SKM-1 (cell line): ENCODE measurements at regions not wholly inside any gene's neighbourhood (a gene's known extent, or its start where the extent isn't known, plus 50 kb on each side); places are given as distances from the start of the nearest gene placed in this dataset.

Source experiments
- DNase-seq: peaks from one replicate; lab custom pipeline; 2025; ENCODE audit not compliant: unreplicated experiment; lab: John Stamatoyannopoulos, UW

DNA sequence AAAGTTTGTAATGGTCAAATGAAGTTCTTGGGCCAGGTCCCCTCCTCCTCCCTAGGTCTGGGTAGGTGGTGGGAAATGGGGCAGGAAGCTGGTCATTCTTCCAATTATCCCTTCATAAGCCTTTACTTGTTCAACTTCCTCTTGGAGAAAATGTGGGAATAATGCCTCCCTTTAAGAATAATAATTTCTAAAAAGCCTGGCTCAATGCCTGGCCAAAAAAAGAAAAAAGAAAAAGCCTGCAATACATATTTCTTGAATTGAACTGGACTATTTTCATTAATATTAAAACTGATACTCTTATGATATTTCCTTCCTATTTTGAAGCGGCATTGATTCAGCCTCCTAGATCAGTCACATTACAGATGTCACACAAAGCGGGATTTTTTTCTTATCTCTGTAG lies 600.9 kb downstream of the CCDC171 start:
- DNase-seq, result no peak

DNA sequence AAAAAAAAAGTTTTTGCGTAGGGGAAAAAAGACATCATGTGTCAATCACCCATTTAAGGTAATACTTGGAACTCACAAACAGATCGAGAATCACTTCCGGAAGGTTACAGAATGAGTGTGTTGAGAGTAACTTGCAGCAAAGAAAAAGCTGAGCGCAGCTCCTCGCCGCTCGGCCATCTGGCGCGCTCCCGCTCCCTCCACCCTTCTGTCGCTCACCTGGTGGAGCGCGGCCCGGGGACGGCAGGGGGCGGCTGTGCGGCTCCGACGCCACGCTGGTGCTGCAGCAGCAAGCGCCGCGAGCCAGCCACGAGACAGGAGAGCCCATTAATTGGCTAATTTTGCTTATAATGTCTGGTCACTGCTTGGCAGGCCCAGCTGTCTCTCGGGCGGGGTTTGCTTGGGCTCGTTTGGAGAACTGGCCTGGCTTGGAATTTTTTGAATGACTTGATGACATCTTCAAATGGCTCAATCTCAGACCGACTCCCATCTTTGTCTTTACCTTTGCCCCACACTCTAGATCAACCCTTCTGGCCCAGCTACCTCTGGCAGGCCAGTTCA lies 601.8 kb downstream of the CCDC171 start:
- DNase-seq, result no peak

DNA sequence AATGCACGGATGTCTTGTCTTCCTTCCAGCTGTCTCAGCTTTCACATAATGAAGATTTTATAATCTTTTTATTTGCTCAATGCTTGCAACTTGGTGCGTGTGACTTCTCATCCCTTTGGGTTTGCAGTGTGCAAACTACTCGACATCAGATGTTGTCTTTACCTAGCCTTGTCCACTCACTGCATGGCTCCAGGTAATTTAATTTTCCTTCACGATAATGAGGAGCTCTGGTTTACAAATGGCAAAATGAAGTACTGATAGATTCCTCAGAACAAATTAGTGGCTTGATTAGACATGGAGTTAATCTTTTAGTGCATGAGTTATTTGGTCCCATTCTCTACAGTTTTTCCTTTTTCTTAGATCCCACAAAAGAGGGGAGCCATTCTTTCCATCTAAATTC lies 603.0 kb downstream of the CCDC171 start:
- DNase-seq, result no peak

DNA sequence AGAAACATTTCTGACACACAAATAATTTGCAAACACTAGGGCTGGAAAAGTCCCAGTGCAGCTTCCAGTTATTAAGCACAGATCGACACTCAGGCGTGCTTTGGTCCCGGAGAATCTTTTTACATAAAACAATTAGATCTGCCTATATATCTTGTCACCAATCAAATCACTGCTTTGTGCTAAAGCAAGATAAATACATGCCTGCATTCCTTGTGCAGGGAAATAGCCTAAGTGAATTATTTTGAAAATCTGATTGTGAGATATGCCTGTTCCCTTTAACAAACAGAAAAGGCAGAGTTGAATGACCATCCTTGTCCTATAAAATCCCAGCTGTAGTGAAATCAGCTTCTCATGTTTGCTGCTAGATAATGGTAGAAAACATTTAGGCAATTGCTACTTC lies 604.4 kb downstream of the CCDC171 start:
- no peak for DNase-seq

DNA sequence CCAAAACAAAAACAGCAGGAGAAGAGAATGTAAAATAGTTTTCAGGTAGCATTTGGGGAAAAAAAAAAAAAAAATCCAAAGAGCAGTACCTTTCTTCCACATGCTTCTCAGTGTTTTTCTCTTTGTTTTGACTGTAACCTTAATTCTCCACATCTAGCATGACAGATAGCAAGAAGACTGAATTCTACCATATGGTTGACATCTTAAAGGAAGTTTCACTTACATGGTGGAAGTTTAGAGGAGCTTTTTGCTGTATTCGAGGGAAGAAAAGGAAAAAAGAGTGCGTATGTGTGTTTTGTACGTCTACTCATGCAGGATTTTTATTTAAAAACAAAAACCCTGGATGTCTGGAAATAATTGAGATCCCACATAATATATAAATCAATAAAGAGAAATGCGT lies 604.8 kb downstream of the CCDC171 start:
- no peak for DNase-seq

DNA sequence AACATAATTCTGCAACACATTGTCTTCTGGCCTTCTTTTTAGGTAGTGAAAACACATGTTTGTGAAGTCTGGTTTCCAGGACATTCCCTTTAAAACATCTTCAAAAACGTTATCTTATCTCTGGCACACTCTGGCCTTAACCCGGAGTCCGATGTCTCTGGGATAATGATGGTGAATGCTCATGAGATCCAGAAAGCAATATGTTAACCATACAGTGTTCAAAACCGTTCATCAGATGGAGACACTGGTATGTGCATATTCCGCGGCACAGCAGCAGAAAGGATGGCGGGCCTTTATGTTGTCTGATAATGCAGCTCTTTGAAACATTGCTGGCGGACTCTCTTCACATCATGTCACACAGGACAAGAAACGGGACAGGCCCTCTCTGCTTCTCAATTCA lies 605.2 kb downstream of the CCDC171 start:
- DNase-seq, result no peak

DNA sequence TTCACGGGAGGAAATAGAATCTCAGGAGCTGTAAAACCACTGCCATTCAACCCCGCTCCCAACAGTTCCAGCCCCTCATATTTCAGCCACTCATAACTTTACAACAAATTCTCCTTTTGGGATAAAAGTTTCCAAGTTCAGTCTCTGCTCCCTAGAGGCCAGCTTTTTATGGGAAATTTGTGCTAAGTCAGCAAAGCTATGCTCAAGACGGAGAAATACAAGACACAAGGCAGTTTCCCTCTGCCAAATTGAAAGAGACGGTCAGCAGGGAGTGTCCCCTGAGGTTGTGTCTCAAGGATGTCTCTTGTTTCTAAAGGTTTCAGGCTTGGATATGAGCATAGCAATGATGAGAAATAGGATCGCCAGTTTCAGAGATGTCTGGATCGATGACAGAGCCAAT lies 608.6 kb downstream of the CCDC171 start:
- no peak for DNase-seq

DNA sequence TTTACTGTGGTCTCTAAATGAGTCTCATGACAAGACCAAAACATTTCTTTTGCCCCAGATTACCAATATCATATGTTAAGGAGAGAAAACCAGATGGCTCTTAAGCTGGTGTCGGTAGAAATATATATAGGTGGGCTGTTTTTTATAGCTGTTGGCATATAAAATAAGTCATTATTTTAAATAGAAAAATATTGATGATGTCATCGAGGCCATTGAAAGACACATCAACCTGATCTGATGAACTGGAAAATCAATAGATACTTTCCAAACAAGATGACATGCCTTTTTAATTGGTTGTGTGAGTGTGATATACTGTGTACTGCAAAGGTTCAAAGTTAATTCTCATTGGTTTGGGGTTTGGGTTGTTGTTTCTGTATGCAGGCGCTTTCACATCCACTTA lies 617.3 kb downstream of the CCDC171 start:
- no peak for DNase-seq

DNA sequence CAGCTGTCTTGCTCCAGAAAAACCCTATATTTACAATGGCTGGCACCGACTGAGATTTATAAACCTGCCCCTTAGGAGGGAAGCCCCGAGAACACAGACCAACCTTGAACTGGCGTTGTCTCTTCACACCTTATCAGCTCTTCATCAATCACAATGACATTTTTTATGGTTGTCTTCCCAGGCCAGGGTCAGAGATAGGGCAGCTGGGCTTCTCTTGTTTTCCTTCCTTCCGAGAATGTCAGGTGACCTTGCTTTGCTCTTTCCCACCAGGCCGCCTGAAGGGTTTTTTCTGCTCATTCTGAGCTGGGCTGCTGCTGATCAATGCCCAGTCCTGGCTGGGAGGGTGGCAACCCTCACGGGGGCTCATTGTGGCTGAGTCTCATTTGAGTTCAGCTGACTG lies 619.1 kb downstream of the CCDC171 start:
- DNase-seq, result no peak

DNA sequence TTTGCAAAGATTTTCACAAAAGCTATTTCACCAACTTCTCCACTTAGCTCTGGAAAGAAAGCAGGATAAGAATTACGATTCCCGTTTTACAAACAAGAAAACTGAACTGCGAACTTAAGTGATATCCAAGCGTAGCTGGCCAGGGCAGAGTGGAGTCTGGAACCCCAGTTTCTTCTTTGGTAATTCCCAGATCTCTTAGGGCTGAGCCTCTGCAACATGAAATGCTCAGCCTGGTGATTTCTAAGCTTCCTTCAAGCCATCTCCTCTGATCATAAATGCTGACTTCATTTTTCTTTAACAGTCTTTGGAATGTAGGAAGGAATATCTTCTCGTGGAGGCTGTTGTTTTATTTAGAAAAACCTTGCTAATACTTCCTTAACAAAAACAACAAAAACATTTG lies 620.0 kb downstream of the CCDC171 start:
- no peak for DNase-seq

DNA sequence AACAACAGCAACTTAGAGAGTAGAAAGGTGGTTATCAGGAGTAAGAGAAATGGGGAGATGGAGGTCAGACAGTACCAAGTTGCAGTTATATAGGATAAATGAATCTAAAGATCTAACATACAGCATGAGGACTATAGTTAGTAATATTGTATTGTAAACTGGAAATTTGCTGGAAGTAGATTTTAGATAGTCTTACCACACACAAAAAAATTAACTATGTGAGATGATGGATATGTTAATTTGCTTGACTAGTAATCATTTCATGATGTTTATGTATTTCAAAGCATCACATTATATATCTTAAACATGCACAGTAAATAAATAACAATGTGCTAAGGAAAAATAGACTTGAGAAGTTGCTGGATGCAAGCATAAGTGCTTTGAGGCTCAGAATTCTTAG lies 622.1 kb downstream of the CCDC171 start:
- DNase-seq, result no peak

DNA sequence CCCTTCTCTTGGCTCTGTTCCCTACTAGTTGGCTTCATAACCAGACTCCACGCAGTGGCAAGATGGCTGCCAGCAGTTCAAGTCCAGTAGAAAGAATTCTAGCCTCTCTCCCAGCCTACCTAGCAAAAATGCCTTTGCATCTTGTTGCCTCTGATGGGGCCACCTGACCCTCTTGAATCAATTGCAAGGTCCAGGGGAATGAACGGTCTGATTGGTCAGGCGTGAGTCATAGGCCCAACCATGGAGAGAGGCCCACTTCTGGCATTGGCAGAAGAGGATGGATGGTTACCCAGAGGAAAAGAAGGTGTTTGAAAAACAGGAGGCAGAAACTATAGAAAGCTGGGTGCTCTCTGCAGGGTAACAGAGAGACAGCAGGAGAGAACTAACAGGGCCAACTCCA lies 622.6 kb downstream of the CCDC171 start:
- no peak for DNase-seq

DNA sequence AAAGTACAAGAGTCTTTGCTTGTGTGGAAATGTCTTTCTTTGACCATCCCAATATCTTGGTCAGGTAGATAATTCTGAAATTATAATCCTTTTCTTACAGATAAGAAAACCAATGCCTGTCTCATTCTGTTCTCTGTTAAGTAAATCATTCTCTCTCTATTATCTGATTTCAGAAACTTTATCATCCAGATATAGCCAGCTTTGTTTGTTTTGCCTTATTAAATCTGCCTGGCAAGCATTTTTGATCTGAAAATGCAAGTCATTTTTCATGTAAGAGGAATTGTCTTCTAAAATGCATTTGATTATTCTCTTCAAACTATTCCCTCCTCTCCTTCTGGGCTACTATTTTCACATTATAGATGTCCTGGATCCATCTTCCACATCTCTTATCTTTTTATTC lies 625.5 kb downstream of the CCDC171 start:
- no peak for DNase-seq

DNA sequence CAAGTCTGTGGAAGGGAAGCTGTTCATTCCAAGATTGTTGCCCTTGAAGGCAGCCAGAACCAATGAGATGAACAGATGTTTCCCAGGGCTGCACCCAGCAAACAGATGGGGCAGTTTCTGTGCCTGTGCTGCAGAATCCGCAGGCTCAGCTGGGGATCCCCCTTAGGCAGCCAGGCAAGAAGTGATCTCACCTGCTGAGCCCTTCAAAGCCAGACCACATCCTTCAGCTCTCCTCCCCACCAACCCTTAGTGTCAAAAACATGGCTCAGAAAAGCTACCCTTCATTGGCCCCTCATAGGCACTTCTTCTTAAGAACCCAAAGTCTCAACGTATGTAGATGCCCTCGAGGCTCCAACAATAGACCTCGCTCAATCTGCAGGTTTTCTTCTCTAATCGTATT lies 626.7 kb downstream of the CCDC171 start:
- no peak for DNase-seq

DNA sequence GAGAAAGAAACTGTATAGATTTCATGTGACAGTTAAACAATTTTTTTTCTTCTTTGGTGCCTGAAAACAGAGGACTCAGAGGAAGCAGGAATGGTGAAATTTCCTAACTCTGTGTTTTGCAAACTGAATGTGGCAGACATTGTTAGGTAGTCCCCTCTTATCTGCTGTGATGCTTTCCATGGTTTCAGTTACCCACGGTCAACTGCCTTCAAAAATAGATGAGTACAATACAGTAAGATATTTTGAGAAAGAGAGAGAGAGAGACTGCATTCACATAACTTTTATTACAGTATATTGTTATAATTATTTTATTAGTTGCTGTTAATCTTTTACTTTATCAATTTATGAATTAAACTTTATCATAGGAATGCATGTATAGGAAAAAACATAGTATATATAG lies 627.2 kb downstream of the CCDC171 start:
- DNase-seq, result no peak

DNA sequence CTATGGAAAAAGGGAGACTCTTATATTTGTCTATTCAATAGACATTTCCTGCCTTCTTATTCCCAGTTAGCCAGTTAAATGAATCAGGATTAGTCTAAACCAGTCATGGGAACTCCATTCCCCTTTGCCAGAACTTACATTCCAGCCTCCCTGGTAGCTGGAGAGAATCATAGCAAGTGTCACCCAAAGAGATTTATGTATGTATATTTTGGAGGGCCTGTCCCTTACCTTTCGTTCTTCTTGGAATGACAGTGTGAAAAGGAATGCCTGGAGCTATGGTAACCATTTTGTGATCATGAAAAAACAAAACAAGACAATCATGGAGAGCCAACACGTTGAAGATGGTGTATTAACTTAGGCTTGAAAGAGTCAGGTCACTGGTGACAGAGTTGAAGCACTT lies 627.7 kb downstream of the CCDC171 start:
- no peak for DNase-seq

DNA sequence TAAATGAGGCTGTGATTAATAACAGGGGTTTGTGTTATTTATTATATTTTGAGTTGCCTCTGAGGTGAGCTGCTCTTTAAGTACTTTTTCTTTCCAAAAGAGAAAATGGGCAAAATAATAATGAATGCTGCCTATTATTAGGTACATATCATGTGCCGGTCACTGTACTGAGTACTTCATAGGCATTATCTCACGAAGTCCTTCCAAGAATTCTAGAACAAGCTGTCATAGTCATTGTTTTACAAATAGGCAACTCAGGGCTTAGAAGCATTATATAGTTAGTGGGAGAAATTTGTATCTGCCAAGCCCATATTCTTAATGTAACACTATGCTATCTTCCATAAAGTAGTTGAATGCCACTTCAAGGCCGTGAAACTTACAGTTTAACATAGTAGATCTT lies 628.7 kb downstream of the CCDC171 start:
- no peak for DNase-seq

DNA sequence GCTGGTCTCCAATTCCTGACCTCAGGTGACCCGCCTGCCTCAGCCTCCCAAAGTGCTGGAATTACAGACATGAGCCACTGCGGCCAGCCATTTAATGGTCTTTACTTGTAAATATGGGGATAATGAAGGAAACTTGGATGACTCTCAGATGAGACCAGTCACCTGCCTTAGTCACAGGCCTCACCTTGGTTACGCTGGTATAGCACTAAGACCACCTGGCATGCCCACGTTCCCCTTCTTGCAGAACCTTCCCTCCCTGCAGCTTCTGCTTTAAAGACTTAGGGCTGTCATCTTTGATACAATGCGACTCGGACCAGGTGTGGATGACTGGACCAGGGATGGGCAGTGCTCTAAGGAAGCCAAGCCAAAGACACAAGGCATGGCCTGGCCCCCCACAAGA lies 629.9 kb downstream of the CCDC171 start:
- DNase-seq, result no peak

DNA sequence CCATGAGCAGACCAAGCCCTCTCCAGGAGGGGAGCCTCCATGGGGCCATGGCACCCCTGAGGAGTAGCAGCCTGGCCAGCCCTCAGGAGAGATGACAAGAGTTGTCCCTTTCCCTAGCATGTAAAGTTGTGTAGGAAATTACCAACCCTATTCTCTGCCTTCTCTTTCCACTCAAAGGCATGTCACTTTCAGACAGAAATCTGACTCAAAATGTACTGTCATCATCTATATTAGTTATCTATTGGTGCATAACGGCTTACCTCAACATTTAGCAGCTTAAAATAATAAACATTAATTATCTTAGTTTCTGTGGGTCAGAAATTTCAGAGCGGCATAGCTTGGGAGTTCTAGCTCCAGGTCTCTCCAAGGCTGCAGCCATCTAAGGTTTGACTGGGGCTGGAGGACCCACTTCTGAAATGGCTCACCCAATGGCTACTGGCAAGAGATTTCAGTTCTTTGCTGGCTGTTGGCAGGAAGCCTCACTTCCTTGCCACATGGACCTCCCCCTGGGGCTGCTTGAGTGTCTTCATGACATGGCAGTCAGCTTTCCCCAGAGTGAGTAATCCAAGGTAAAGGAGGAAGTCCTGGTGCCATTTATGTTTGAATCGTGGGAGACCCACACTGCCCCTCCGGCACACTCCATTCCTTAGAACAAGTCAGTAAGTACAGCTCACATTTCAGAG lies 632.3 kb downstream of the CCDC171 start:
- DNase-seq, result no peak

DNA sequence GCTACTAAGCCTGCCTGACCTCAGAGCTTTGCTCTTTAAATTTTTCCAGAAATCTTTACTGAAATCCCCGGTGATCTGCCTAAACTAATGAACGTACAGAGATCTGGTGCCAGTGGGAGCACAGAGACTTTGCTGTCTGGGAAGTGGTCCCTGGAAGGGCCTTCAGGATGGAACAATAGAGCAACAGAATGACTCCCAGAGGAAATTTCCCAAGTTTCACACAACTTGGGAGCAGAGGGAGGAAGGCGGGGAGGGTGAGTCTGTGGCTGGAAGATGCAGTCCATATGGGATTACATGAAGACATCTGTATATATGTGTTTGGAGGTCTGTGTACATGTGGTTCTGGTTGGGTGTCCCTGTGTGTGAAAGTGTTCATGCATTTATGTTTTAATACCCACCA lies 638.3 kb downstream of the CCDC171 start:
- no peak for DNase-seq

DNA sequence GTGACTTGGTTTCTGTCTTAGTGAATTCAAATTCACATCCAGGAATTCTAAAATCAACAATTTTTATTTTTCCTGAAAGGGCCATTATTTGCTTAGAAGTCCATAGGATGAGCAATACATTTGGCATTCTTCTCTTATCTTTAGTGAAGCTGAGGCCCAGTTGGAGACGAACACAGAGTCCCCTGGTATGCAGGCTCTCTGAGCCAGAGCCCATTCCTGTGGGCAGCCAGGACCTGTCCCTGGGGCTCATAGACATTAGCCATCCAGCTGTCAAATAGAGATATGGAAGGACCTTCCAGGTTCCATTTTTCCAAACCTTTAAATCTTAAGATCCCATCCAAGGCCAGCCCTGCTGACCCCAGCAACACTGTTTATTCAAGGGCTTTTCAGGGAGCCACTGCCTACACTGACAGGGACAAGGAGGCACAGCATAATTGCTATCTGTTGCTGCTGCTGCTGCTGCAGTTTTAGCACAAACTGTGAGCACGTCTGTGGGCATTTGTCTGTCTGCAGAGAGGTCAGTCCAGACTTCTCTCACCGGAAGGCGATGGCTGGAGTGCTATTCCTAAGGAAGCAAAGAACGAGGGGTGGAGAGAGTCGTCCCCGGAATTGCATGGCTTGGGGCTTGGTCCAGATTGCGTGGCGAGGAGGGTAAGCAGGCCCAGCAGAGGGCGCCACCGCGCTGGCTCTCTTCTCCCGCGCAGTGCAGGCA lies 639.0 kb downstream of the CCDC171 start:
- DNase-seq, result peak; percentile 77

DNA sequence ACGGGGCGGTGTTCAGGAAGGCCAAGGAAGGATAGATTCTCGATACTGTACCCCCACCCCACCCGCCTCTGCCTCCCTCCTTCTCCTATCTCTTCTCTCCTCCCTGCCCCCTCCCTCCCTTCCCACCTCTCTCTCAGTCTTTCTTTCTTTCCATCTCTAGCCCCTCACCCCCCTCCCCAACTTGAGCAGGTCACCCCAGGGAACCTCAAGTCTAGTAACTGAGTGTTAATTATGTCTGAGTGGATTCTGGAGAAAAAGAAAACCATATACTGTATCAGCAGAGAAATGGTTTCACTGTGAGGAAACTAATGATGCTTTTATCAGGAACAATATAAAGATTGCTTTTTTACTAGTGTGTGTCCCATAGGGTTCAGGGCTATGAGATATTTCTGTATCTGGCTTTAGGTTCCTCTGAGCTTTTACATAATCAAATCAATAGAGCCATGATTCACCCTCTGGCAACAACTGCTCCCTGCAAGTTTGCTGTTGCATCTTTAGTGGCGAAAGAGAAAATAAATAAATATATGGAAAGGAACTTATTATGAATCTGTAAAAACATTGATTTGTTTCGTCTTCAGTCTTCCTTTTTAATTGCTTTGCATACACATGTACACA lies 639.7 kb downstream of the CCDC171 start:
- DNase-seq, result no peak
